ENCODE measurements at regions not wholly inside any gene's neighbourhood (a gene's known extent, or its start where the extent isn't known, plus 50 kb on each side); places are given as distances from the start of the nearest gene placed in this dataset.

DNA sequence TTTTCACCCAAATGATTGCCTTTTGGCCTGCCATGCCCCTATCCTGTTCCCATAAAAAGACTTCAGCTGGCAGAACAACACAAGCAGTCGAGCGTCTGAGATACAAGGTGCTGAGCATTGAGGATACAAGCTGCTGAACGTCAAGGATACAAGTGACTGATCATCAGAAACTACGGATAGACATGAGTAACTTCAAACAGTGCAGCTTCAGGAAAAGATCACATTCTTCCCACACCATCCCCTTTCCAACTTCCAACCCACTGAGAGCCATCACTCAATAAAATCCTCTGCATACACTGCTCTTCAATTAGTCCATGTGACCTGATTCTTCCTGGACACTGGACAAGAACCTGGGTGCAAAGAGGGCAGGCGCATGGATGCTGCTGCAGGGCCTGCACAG, 1198.9 kb downstream of the ROBO2 start:
- Histone ChIP-seq H3K36me3 (no peaks in the 10 kb centered on the region), H3K4me1 (ENCODE audit: insufficient read depth) (no peaks in the 10 kb centered on the region), H3K27ac (no peak overlapping the region), H3K9me3 (no peaks in the 10 kb centered on the region), H3K27me3 (no peaks in the 10 kb centered on the region), H3K4me3 (no peak overlapping the region)
- TF ChIP-seq, protein P1, sequence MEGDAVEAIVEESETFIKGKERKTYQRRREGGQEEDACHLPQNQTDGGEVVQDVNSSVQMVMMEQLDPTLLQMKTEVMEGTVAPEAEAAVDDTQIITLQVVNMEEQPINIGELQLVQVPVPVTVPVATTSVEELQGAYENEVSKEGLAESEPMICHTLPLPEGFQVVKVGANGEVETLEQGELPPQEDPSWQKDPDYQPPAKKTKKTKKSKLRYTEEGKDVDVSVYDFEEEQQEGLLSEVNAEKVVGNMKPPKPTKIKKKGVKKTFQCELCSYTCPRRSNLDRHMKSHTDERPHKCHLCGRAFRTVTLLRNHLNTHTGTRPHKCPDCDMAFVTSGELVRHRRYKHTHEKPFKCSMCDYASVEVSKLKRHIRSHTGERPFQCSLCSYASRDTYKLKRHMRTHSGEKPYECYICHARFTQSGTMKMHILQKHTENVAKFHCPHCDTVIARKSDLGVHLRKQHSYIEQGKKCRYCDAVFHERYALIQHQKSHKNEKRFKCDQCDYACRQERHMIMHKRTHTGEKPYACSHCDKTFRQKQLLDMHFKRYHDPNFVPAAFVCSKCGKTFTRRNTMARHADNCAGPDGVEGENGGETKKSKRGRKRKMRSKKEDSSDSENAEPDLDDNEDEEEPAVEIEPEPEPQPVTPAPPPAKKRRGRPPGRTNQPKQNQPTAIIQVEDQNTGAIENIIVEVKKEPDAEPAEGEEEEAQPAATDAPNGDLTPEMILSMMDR (IDR thresholded peaks at IDR 0.05): no peak
- TF ChIP-seq POLR2A (IDR thresholded peaks at IDR 0.05) (no peak), EP300 (IDR thresholded peaks at IDR 0.05) (no peak)
- 70 to 80% (median 78%) methylated on average over 5 of the region's 5 CpGs for WGBS, 3 donors
- intact Hi-C loops (cut with DNase I): no loop called here
- no peak for DNase-seq

DNA sequence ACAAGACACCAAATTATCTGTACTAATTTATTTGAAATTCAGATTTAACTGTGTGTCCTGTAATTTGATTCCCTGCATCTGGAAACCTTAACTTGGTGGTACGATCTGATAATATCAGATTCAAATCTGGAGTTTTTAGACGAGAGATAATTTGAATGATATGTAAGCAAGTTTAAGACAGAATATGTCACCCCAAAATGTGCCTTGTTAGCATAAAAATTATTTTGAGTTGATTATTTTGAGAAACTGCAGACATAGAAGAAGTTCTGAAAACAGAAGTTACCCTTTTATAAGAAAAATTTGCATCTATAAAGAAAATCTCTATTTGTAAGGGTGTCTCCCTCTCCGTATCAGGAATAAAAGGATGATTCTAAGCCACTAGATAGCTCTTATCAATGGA, 1202.8 kb downstream of the ROBO2 start:
- H3K4me1 ChIP-seq (ENCODE audit: insufficient read depth): no peaks in the 10 kb centered on the region
- H3K27ac ChIP-seq: no peak overlapping the region
- 87 to 91% (median 90%) methylated on average over 3 of the region's 3 CpGs for WGBS, 3 donors
- intact Hi-C loops (cut with DNase I): no loop called here
- no peak overlapping the region for H3K4me3 ChIP-seq
- H3K36me3 ChIP-seq: no peaks in the 10 kb centered on the region
- TF ChIP-seq POLR2A (IDR thresholded peaks at IDR 0.05) (no peak), EP300 (IDR thresholded peaks at IDR 0.05) (no peak)
- TF ChIP-seq, protein P1 (IDR thresholded peaks at IDR 0.05): no peak
- H3K9me3 ChIP-seq: no peaks in the 10 kb centered on the region
- no peaks in the 10 kb centered on the region for H3K27me3 ChIP-seq
- DNase-seq: no peak

DNA sequence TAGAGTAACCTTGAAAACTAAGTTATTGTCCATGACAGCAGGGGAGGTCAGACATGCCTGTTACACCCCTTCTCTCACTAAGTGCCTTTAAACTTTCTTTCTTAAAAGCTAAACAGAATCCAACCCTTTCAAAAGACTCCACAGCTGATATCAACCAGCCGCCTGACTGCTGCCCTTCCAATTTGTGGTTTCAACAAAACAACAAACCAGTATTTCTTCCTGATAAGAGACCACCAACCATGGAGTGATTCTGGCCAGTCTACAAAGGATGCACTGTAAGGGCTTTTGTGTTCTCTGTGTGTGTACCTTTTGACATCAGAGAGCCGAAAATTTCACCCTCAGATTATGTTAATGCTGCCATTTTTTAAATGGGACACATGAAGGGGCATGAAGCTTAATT, 1204.2 kb downstream of the ROBO2 start:
- no peaks in the 10 kb centered on the region for H3K36me3 ChIP-seq
- H3K27me3 ChIP-seq: no peaks in the 10 kb centered on the region
- no peak overlapping the region for H3K27ac ChIP-seq
- TF ChIP-seq EP300 (IDR thresholded peaks at IDR 0.05) (no peak), POLR2A (IDR thresholded peaks at IDR 0.05) (no peak)
- TF ChIP-seq, protein P1 (IDR thresholded peaks at IDR 0.05): no peak
- H3K4me1 ChIP-seq (ENCODE audit: insufficient read depth): no peaks in the 10 kb centered on the region
- DNase-seq: no peak
- H3K4me3 ChIP-seq: no peak overlapping the region
- intact Hi-C loops (cut with DNase I): no loop called here
- WGBS, 3 donors: 25 to 37% (median 30%) methylated on average over 2 of the region's 2 CpGs
- H3K9me3 ChIP-seq: no peaks in the 10 kb centered on the region

DNA sequence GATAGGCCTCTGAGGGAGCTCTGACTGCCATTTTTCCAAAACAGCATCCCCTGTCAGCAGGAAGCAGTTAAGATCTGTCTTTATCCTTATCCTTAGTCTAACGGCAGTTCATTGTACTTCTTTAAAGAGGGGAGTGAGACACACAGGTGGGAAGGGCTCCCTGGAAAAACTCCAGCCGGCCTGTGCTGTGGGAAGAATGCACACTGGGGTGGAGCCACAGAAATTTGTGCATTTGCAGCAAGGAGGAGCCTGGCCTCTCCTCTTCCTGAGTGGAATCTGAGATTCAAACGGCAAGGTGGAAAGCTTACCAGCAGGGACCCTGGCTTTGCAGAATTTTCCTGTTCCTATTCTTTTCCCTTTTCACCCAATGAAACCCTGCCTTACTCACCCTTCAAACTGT, 1209.4 kb downstream of the ROBO2 start:
- WGBS, 3 donors: 34 to 40% (median 36%) methylated on average over 3 of the region's 3 CpGs
- no peaks in the 10 kb centered on the region for H3K27me3 ChIP-seq
- H3K27ac ChIP-seq: no peak overlapping the region
- intact Hi-C loops (cut with DNase I): no loop called here
- no peaks in the 10 kb centered on the region for H3K9me3 ChIP-seq
- TF ChIP-seq, protein P1 (IDR thresholded peaks at IDR 0.05): no peak
- TF ChIP-seq EP300 (IDR thresholded peaks at IDR 0.05) (no peak), POLR2A (IDR thresholded peaks at IDR 0.05) (no peak)
- DNase-seq: no peak
- H3K36me3 ChIP-seq: no peaks in the 10 kb centered on the region
- no peaks in the 10 kb centered on the region for H3K4me1 ChIP-seq (ENCODE audit: insufficient read depth)
- H3K4me3 ChIP-seq: no peak overlapping the region

DNA sequence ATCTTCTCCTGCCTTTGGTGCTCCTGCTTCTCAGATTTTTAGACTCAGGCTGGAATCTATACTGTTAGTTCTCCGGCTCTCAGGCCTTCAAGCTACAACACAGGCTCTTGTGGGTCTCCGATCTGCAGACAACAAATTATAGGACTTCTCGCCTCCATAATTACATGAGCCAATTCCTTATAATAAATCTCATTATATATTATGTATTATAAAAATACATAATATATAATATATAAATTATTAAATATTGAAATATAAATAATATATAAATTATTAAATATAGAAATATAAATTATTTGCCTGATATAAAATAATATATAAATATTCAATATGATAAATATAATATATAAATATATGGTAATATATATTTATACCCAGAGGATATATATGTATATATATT, 1214.0 kb downstream of the ROBO2 start:
- no peaks in the 10 kb centered on the region for H3K36me3 ChIP-seq
- no peak for DNase-seq
- TF ChIP-seq, protein P1 (IDR thresholded peaks at IDR 0.05): no peak
- TF ChIP-seq EP300 (IDR thresholded peaks at IDR 0.05) (no peak), POLR2A (IDR thresholded peaks at IDR 0.05) (no peak)
- H3K4me1 ChIP-seq (ENCODE audit: insufficient read depth): no peaks in the 10 kb centered on the region
- H3K4me3 ChIP-seq: no peak overlapping the region
- H3K27ac ChIP-seq: no peak overlapping the region
- intact Hi-C loops (cut with DNase I): no loop called here
- 98 to 99% (median 98%) methylated on average over 3 of the region's 3 CpGs for WGBS, 3 donors
- no peaks in the 10 kb centered on the region for H3K9me3 ChIP-seq
- H3K27me3 ChIP-seq: no peaks in the 10 kb centered on the region
